Trophoblast cell (in vitro differentiated cells and primary cell): ENCODE measurements at regions not wholly inside any gene's neighbourhood (a gene's known extent, or its start where the extent isn't known, plus 50 kb on each side); places are given as distances from the start of the nearest gene placed in this dataset.

Source experiments
- DNase-seq, 2 donors: peaks; one replicate each; pipeline ENCODE4 v3.0.0-alpha.2; 2016
- H2AFZ ChIP-seq: 2 replicates; pipeline ENCODE4 v1.6.1; 2013; ENCODE audit warnings: low read length, moderate library complexity, mild to moderate bottlenecking; ENCODE audit not compliant: insufficient read depth, poor library complexity
- H2AK5ac ChIP-seq: 2 replicates; pipeline ENCODE4 v1.6.1; 2013; ENCODE audit warnings: mild to moderate bottlenecking, low read length
- H2BK120ac ChIP-seq: 2 replicates; pipeline ENCODE4 v1.6.1; 2013; ENCODE audit warnings: low read length, mild to moderate bottlenecking, moderate library complexity; ENCODE audit not compliant: insufficient read depth, poor library complexity
- H2BK12ac ChIP-seq: 2 replicates; pipeline ENCODE4 v1.6.1; 2013; ENCODE audit warnings: mild to moderate bottlenecking, low read length, moderate library complexity
- H2BK5ac ChIP-seq: 2 replicates; pipeline ENCODE4 v1.6.1; 2013; ENCODE audit warnings: low read length, low read depth, moderate library complexity, mild to moderate bottlenecking; ENCODE audit not compliant: poor library complexity
- H3K14ac ChIP-seq: 2 replicates; pipeline ENCODE4 v1.6.1; 2013; ENCODE audit warnings: mild to moderate bottlenecking, low read length
- H3K18ac ChIP-seq: 2 replicates; pipeline ENCODE4 v1.6.1; 2013; ENCODE audit warnings: mild to moderate bottlenecking, low read length
- H3K23ac ChIP-seq: 2 replicates; pipeline ENCODE4 v1.6.1; 2013; ENCODE audit warnings: low read length
- H3K27ac ChIP-seq: 2 replicates; pipeline ENCODE4 v1.5.1; 2013; ENCODE audit warnings: low read depth, mild to moderate bottlenecking, inconsistent platforms, low read length, moderate library complexity
- H3K27me3 ChIP-seq: 2 replicates; pipeline ENCODE4 v1.6.1; 2013; ENCODE audit warnings: inconsistent platforms, mild to moderate bottlenecking, low read length, moderate library complexity; ENCODE audit not compliant: insufficient read depth
- H3K36me3 ChIP-seq, 2 experiments: 1 replicate in 1 of 2; 2 replicates in 1 of 2; pipeline ENCODE4 v1.6.1; 2013; ENCODE audit warnings: low read length in 2 of 2, mild to moderate bottlenecking in 2 of 2, moderate library complexity in 1 of 2; ENCODE audit not compliant: insufficient read depth in 2 of 2, control insufficient read depth in 1 of 2
- H3K4ac ChIP-seq: 2 replicates; pipeline ENCODE4 v1.6.1; 2013; ENCODE audit warnings: low read depth, mild to moderate bottlenecking, low read length, moderate library complexity
- H3K4me1 ChIP-seq, 2 experiments: 1 replicate in 1 of 2; 2 replicates in 1 of 2; pipeline ENCODE4 v1.6.1; 2013; ENCODE audit warnings: low read length in 2 of 2, mild to moderate bottlenecking in 2 of 2, moderate library complexity in 1 of 2; ENCODE audit not compliant: insufficient read depth in 2 of 2, control insufficient read depth in 1 of 2
- H3K4me2 ChIP-seq: 2 replicates; pipeline ENCODE4 v1.6.1; 2013; ENCODE audit warnings: inconsistent platforms, mild to moderate bottlenecking, low read length, moderate library complexity
- H3K4me3 ChIP-seq: 2 replicates; pipeline ENCODE4 v1.5.1; 2013; ENCODE audit warnings: mild to moderate bottlenecking, low read depth, low read length, inconsistent platforms
- H3K79me1 ChIP-seq: one replicate; pipeline ENCODE4 v1.6.1; 2013; ENCODE audit warnings: low read length
- H3K79me2 ChIP-seq: 2 replicates; pipeline ENCODE4 v1.6.1; 2013; ENCODE audit warnings: low read length, mild to moderate bottlenecking; ENCODE audit not compliant: control insufficient read depth, insufficient read depth, poor library complexity
- H3K9ac ChIP-seq: 2 replicates; pipeline ENCODE4 v1.6.1; 2013; ENCODE audit warnings: mild to moderate bottlenecking, low read length
- H3K9me3 ChIP-seq: 2 replicates; pipeline ENCODE4 v1.6.1; 2013; ENCODE audit warnings: low read depth, mild to moderate bottlenecking, control low read depth, inconsistent platforms, low read length; ENCODE audit not compliant: insufficient read depth
- H4K12ac ChIP-seq: 2 replicates; pipeline ENCODE4 v1.6.1; 2013; ENCODE audit warnings: low read depth, mild to moderate bottlenecking, low read length, moderate library complexity
- H4K8ac ChIP-seq: 2 replicates; pipeline ENCODE4 v1.6.1; 2013; ENCODE audit warnings: low read depth, mild to moderate bottlenecking, low read length, moderate library complexity
- H4K91ac ChIP-seq: one replicate; pipeline ENCODE4 v1.6.1; 2013; ENCODE audit warnings: low read depth, mild to moderate bottlenecking, low read length, moderate library complexity
- WGBS: extraction: QIAGEN DNeasy Blood & Tissue Kit; methylation state at CpG from one replicate; pipeline ENCODE4 v1.1.7; 2013; ENCODE audit warnings: missing lambda C conversion rate; ENCODE audit not compliant: insufficient read length, insufficient coverage; ENCODE audit errors: extremely low coverage; 5-methylcytosine and 5-hydroxymethylcytosine counted together

DNA sequence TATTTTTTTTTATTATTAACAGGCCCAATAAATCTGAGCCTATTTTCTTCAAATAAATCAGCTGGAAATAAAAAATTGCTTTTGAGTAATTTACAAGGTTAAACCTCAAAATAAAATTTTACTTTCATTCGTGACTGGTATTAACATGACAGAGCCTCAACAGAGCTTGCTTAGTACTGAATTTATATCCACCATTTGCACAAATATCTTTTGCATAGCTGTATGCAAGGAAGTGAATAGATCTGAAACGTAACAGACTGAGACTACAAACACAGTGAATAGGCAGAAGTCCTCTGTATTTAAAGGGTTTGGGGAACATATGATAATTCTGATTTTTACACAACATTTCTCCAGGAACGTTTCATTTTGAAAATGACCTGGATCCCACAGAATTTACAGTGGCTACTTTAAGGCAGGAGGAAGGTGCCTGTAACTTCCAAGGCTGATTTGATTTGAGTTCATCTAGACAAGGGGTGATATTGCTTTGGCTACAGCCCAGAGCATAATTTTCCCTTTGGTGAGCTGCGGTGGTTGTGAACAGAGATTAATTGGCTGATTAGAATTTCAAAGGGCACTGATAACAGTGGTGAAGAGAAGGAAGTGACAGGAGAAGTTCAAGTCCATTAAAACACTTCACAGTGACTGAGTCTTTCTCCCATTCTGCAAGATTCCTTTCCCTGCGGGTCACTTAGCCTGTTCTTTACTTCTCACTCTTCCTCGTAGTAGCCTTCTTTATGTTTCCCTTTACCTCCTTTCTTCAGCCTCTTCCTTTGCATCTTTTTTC, 121.2 kb upstream of the SASH1 start:
- H3K27ac ChIP-seq: no peak overlapping the region
- H3K4me3 ChIP-seq: no peak overlapping the region
- H3K9me3 ChIP-seq: peaks cover 1% of the 10 kb centered on the region
- H3K79me1 ChIP-seq: no peaks in the 10 kb centered on the region
- H3K4me1 ChIP-seq: peaks cover 0 to 2% of the 10 kb centered on the region in 2 experiments
- H3K23ac ChIP-seq: no peak overlapping the region
- DNase-seq: no peak
- H3K14ac ChIP-seq: no peak overlapping the region
- no peak overlapping the region for H3K18ac ChIP-seq
- no peak overlapping the region for H2AFZ ChIP-seq
- no peak overlapping the region for H2BK5ac ChIP-seq
- no peak overlapping the region for H3K4ac ChIP-seq
- H3K4me2 ChIP-seq: no peak overlapping the region
- no peak overlapping the region for H2AK5ac ChIP-seq
- no peak overlapping the region for H2BK120ac ChIP-seq
- H2BK12ac ChIP-seq: no peak overlapping the region
- no peaks in the 10 kb centered on the region for H3K36me3 ChIP-seq
- H3K27me3 ChIP-seq: no peaks in the 10 kb centered on the region
- H4K91ac ChIP-seq: no peak overlapping the region
- no peak overlapping the region for H4K12ac ChIP-seq
- no peaks in the 10 kb centered on the region for H3K79me2 ChIP-seq
- WGBS: no CpG with 5 or more reads among the region's 6 CpGs
- H4K8ac ChIP-seq: no peak overlapping the region
- no peak overlapping the region for H3K9ac ChIP-seq

DNA sequence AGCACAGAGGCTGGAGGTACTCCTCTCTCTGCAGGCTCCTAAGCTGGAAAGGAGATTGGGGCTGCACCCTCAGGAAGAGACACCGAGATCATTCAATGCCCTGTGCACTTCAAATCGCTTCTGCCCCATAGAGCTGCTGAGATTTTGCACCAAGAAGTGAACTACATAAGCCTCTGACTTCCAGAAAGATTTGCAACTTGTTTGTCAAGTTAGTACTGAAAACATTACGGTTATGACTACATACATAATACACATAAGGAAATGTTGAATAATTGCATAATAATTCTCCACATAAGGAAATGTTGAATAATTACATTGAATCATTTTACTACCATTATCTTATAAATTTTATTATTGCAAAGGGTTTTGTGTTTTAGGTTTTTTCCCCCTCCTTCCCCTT, 120.3 kb upstream of the SASH1 start:
- no CpG with 5 or more reads among the region's 3 CpGs for WGBS
- Histone ChIP-seq H3K4me3 (no peak overlapping the region), H2AK5ac (no peak overlapping the region), H3K4ac (no peak overlapping the region), H2BK120ac (no peak overlapping the region), H4K12ac (no peak overlapping the region), H3K27ac (no peak overlapping the region), H3K4me2 (no peak overlapping the region), H3K79me2 (no peaks in the 10 kb centered on the region), H2BK5ac (no peak overlapping the region), H3K18ac (no peak overlapping the region), H3K14ac (no peak overlapping the region), H2AFZ (no peak overlapping the region), H4K8ac (no peak overlapping the region), H3K36me3 (no peaks in the 10 kb centered on the region), H4K91ac (no peak overlapping the region), H2BK12ac (no peak overlapping the region), H3K79me1 (no peaks in the 10 kb centered on the region), H3K9me3 (peaks cover under 1% of the 10 kb centered on the region), H3K9ac (no peak overlapping the region), H3K27me3 (no peaks in the 10 kb centered on the region), H3K4me1 (peaks cover 0 to 2% of the 10 kb centered on the region in 2 experiments), H3K23ac (no peak overlapping the region)
- DNase-seq: no peak

- Histone ChIP-seq H2BK120ac (no peak overlapping the region), H3K4me3 (no peak overlapping the region), H3K79me1 (no peaks in the 10 kb centered on the region), H3K27ac (no peak overlapping the region), H4K91ac (no peak overlapping the region), H2AK5ac (no peak overlapping the region), H3K79me2 (no peaks in the 10 kb centered on the region), H2BK12ac (no peak overlapping the region), H2BK5ac (no peak overlapping the region), H3K18ac (no peak overlapping the region), H3K4ac (no peak overlapping the region), H3K9ac (no peak overlapping the region), H3K23ac (no peak overlapping the region), H3K14ac (no peak overlapping the region), H2AFZ (no peak overlapping the region), H3K36me3 (no peaks in the 10 kb centered on the region), H3K9me3 (no peaks in the 10 kb centered on the region), H4K12ac (no peak overlapping the region), H3K27me3 (no peaks in the 10 kb centered on the region), H3K4me1 (peaks cover 0 to 2% of the 10 kb centered on the region in 2 experiments), H3K4me2 (no peak overlapping the region), H4K8ac (no peak overlapping the region)
- no peak for DNase-seq
- no CpG with 5 or more reads among the region's 6 CpGs for WGBS
Observed at GRCh38 chr6:148222846-148223245, 119.8 kb upstream of the SASH1 start.

DNA sequence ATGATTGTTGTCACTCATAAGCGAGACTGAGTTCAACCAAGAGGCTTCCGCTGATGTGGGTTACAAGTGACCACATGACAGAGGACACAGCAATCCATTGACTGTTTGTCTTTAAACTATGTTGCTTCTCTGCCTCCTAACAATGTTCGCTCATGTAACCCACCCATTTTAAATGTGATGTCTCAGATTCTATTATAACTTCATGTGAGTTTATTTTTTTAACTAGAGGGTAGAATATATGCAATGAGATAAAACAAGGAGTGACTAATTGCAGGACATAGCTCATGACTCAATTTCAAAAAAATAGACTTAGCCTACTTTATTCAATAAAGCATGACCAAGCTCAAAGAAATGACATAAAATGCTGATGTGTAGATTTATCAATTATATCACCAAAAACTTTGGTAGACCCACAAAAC, 119.2 kb upstream of the SASH1 start:
- Histone ChIP-seq H3K4ac (no peak overlapping the region), H3K4me2 (no peak overlapping the region), H3K14ac (no peak overlapping the region), H2BK120ac (no peak overlapping the region), H3K9me3 (no peaks in the 10 kb centered on the region), H2AFZ (no peak overlapping the region), H3K79me1 (no peaks in the 10 kb centered on the region), H3K4me1 (peaks cover 0 to 2% of the 10 kb centered on the region in 2 experiments), H3K79me2 (no peaks in the 10 kb centered on the region), H4K91ac (no peak overlapping the region), H4K8ac (no peak overlapping the region), H3K27ac (no peak overlapping the region), H3K9ac (no peak overlapping the region), H3K36me3 (no peaks in the 10 kb centered on the region), H2BK5ac (no peak overlapping the region), H3K23ac (no peak overlapping the region), H4K12ac (no peak overlapping the region), H3K27me3 (no peaks in the 10 kb centered on the region), H3K18ac (no peak overlapping the region), H2AK5ac (no peak overlapping the region), H3K4me3 (no peak overlapping the region), H2BK12ac (no peak overlapping the region)
- no CpG with 5 or more reads among the region's 3 CpGs for whole genome bisulfite sequencing
- no peak for DNase-seq
